GM03348 (cell line): ENCODE measurements at regions not wholly inside any gene's neighbourhood (a gene's known extent, or its start where the extent isn't known, plus 50 kb on each side); places are given as distances from the start of the nearest gene placed in this dataset.
"Not testable (repeated sequence)": the region's sequence is repeated elsewhere in the genome, so short reads cannot be mapped to it uniquely, and the experiment has no call there.

ENCODE experiments used
- DNase-seq: peaks from one replicate; pipeline ENCODE4 v3.0.0; 2012; ENCODE audit warnings: low spot score

- no peak for DNase-seq
Measured at GRCh38 chr4:131644619-131645018, 1504.5 kb upstream of the PCDH10 start.

- DNase-seq, result no peak
Measured at GRCh38 chr4:131649227-131649626, 1499.9 kb upstream of the PCDH10 start.

- DNase-seq, result no peak
Measured at GRCh38 chr4:131650951-131651350, 1498.1 kb upstream of the PCDH10 start.

- not testable (repeated sequence) for DNase-seq
Measured at GRCh38 chr4:131683314-131683713, 1465.8 kb upstream of the PCDH10 start.

- no peak for DNase-seq
Measured at GRCh38 chr4:131721883-131722282, 1427.2 kb upstream of the PCDH10 start.

GRCh38 chr4:131723069-131723468 lies 1426.0 kb upstream of the PCDH10 start:
- DNase-seq, result not testable (repeated sequence)

- DNase-seq, result not testable (repeated sequence)
Measured at GRCh38 chr4:131724847-131725246, 1424.2 kb upstream of the PCDH10 start.

GRCh38 chr4:131725521-131725920 lies 1423.6 kb upstream of the PCDH10 start:
- not testable (repeated sequence) for DNase-seq

GRCh38 chr4:131726940-131727339 lies 1422.2 kb upstream of the PCDH10 start:
- DNase-seq, result not testable (repeated sequence)

- DNase-seq, result not testable (repeated sequence)
Measured at GRCh38 chr4:131727418-131727817, 1421.7 kb upstream of the PCDH10 start.

GRCh38 chr4:131729205-131729604 lies 1419.9 kb upstream of the PCDH10 start:
- not testable (repeated sequence) for DNase-seq

- DNase-seq, result not testable (repeated sequence)
Measured at GRCh38 chr4:131729716-131730398, 1419.2 kb upstream of the PCDH10 start.

- not testable (repeated sequence) for DNase-seq
Measured at GRCh38 chr4:131730574-131730973, 1418.5 kb upstream of the PCDH10 start.

- not testable (repeated sequence) for DNase-seq
Measured at GRCh38 chr4:131732034-131732630, 1417.0 kb upstream of the PCDH10 start.

- DNase-seq, result not testable (repeated sequence)
Measured at GRCh38 chr4:131734321-131734720, 1414.8 kb upstream of the PCDH10 start.

- DNase-seq, result not testable (repeated sequence)
Measured at GRCh38 chr4:131734851-131735385, 1414.2 kb upstream of the PCDH10 start.

GRCh38 chr4:131738991-131739390 lies 1410.1 kb upstream of the PCDH10 start:
- DNase-seq, result not testable (repeated sequence)

- DNase-seq, result not testable (repeated sequence)
Measured at GRCh38 chr4:131741836-131742235, 1407.3 kb upstream of the PCDH10 start.

- DNase-seq, result not testable (repeated sequence)
Measured at GRCh38 chr4:131742536-131743205, 1406.4 kb upstream of the PCDH10 start.

- not testable (repeated sequence) for DNase-seq
Measured at GRCh38 chr4:131743348-131743747, 1405.7 kb upstream of the PCDH10 start.

- not testable (repeated sequence) for DNase-seq
Measured at GRCh38 chr4:131747203-131747602, 1401.9 kb upstream of the PCDH10 start.

- DNase-seq, result not testable (repeated sequence)
Measured at GRCh38 chr4:131749224-131749623, 1399.9 kb upstream of the PCDH10 start.

- not testable (repeated sequence) for DNase-seq
Measured at GRCh38 chr4:131750006-131750405, 1399.1 kb upstream of the PCDH10 start.
